Prostate gland (tissue), 2 donors: ENCODE measurements at regions not wholly inside any gene's neighbourhood (a gene's known extent, or its start where the extent isn't known, plus 50 kb on each side); places are given as distances from the start of the nearest gene placed in this dataset.

Experiments
- CTCF ChIP-seq, 4 experiments: fragments of 200-600 bp in 2 of 4; fragments of 450-650 bp in 2 of 4; sonication (generic) in 2 of 4; IDR thresholded peaks; 1 replicate in 3 of 4; 2 replicates in 1 of 4; pipeline ENCODE4 v1.5.1; 2016 to 2019; ENCODE audit warnings: antibody characterized with exemption in 4 of 4, mild to moderate bottlenecking in 2 of 4, moderate library complexity in 2 of 4
- POLR2A ChIP-seq: fragments of 450-650 bp; IDR thresholded peaks from one replicate; pipeline ENCODE4 v1.6.1; 2016; ENCODE audit warnings: antibody characterized with exemption, mild to moderate bottlenecking
- POLR2AphosphoS5 ChIP-seq: sonication (generic); formaldehyde crosslinking; IDR thresholded peaks from one replicate; pipeline ENCODE4 v1.6.1; 2017; ENCODE audit warnings: antibody characterized with exemption

- TF ChIP-seq CTCF (IDR thresholded peaks at IDR 0.05) = no peak
- no peak for TF ChIP-seq POLR2A
- TF ChIP-seq POLR2AphosphoS5 = no peak
These were observed 280.9 kb upstream of the CDH2 start for GRCh38 chr18:28457784-28458183.
